DND-41 (cell line): ENCODE measurements at regions not wholly inside any gene's neighbourhood (a gene's known extent, or its start where the extent isn't known, plus 50 kb on each side); places are given as distances from the start of the nearest gene placed in this dataset.

Source experiments
- ATAC-seq: fragments of 200-7000 bp; cut with Tn5 transposase; 3 replicates; pipeline ENCODE4 v1.9.1; 2021; ENCODE audit warnings: low read depth; ENCODE audit not compliant: insufficient read depth
- DNase-seq: peaks from one replicate; pipeline ENCODE4 v3.0.0-alpha.2; 2020
- H2AFZ ChIP-seq: 2 replicates; pipeline ENCODE4 v1.6.0; 2012; ENCODE audit warnings: low read depth, low read length
- H3K27ac ChIP-seq: 2 replicates; pipeline ENCODE4 v1.5.1; 2012; ENCODE audit warnings: low read length, inconsistent platforms
- H3K27me3 ChIP-seq: fragments of 200-600 bp; sonication (generic); 2 replicates; pipeline ENCODE4 v1.6.0; 2012; ENCODE audit warnings: low read length, mild to moderate bottlenecking, inconsistent platforms; ENCODE audit not compliant: insufficient read depth, poor library complexity
- H3K36me3 ChIP-seq: 2 replicates; pipeline ENCODE4 v1.5.1; 2012; ENCODE audit warnings: low read length, inconsistent platforms; ENCODE audit not compliant: insufficient read depth
- H3K4me1 ChIP-seq: 2 replicates; pipeline ENCODE4 v1.5.1; 2012; ENCODE audit warnings: mild to moderate bottlenecking, low read length; ENCODE audit not compliant: insufficient read depth
- H3K4me2 ChIP-seq: 2 replicates; pipeline ENCODE4 v1.6.0; 2012; ENCODE audit warnings: mild to moderate bottlenecking, moderate library complexity, low read length, inconsistent platforms; ENCODE audit not compliant: insufficient read depth
- H3K4me3 ChIP-seq, 2 experiments: fragments of 200-600 bp in 1 of 2; shearing (Covaris generic) in 1 of 2; 2 replicates each; pipeline ENCODE4 v1.5.1; 2012 to 2016; ENCODE audit warnings: inconsistent platforms in 2 of 2, low read length in 2 of 2, mild to moderate bottlenecking in 2 of 2, low read depth in 1 of 2, moderate library complexity in 1 of 2
- H3K79me2 ChIP-seq: 2 replicates; pipeline ENCODE4 v1.6.0; 2012; ENCODE audit warnings: low read length, inconsistent platforms; ENCODE audit not compliant: insufficient read depth
- H3K9ac ChIP-seq: 2 replicates; pipeline ENCODE4 v1.6.0; 2012; ENCODE audit warnings: low read depth, mild to moderate bottlenecking, inconsistent platforms, low read length, moderate library complexity
- H3K9me3 ChIP-seq: 2 replicates; pipeline ENCODE4 v1.5.1; 2012; ENCODE audit warnings: low read length, moderate library complexity, mild to moderate bottlenecking, inconsistent platforms; ENCODE audit not compliant: insufficient read depth, severe bottlenecking
- H4K20me1 ChIP-seq: 2 replicates; pipeline ENCODE4 v1.6.0; 2012; ENCODE audit warnings: low read length; ENCODE audit not compliant: insufficient read depth
- EZH2 ChIP-seq: IDR thresholded peaks from 3 replicates; pipeline ENCODE4 v1.6.1; 2012; ENCODE audit warnings: borderline replicate concordance, low read depth, mild to moderate bottlenecking, moderate library complexity, low read length, inconsistent platforms; ENCODE audit not compliant: severe bottlenecking
- TF ChIP-seq, protein P1 (sequence below): IDR thresholded peaks from 2 replicates; pipeline ENCODE4 v1.5.1; 2012; ENCODE audit warnings: borderline replicate concordance, low read length, moderate library complexity, mild to moderate bottlenecking; ENCODE audit not compliant: poor library complexity, severe bottlenecking; ENCODE audit errors: extremely low read depth

DNA sequence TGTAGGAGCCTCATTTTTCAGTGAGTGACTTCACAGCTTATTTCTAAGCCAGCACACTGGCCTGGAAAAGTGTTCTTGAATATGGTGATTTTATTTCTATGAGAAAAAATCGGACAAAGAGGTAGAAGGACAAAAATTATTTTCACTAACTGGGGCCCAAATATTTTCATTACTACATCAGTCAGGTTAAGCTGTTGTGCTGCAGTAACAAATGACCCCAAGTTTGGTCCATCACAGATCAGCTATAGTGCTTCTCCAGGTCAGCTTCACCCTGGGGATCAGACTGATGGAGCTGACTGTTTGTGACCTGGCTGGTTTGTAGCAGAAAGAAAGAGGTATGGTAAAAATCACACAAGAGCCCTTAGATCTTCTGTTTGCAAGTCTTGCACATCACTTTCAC, 97.9 kb upstream of the STT3B start:
- Histone ChIP-seq H3K27ac (no peak overlapping the region), H3K79me2 (no peaks in the 10 kb centered on the region), H3K4me1 (no peaks in the 10 kb centered on the region), H3K4me2 (no peak overlapping the region), H3K9ac (no peak overlapping the region), H3K9me3 (peaks cover 15% of the 10 kb centered on the region), H3K27me3 (no peaks in the 10 kb centered on the region), H2AFZ (no peak overlapping the region), H3K36me3 (no peaks in the 10 kb centered on the region), H4K20me1 (no peaks in the 10 kb centered on the region), H3K4me3 (no peak overlapping the region)
- DNase-seq (no peak), ATAC-seq (no peak)
- TF ChIP-seq EZH2, result no peak
- TF ChIP-seq, protein P1, sequence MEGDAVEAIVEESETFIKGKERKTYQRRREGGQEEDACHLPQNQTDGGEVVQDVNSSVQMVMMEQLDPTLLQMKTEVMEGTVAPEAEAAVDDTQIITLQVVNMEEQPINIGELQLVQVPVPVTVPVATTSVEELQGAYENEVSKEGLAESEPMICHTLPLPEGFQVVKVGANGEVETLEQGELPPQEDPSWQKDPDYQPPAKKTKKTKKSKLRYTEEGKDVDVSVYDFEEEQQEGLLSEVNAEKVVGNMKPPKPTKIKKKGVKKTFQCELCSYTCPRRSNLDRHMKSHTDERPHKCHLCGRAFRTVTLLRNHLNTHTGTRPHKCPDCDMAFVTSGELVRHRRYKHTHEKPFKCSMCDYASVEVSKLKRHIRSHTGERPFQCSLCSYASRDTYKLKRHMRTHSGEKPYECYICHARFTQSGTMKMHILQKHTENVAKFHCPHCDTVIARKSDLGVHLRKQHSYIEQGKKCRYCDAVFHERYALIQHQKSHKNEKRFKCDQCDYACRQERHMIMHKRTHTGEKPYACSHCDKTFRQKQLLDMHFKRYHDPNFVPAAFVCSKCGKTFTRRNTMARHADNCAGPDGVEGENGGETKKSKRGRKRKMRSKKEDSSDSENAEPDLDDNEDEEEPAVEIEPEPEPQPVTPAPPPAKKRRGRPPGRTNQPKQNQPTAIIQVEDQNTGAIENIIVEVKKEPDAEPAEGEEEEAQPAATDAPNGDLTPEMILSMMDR, result no peak

DNA sequence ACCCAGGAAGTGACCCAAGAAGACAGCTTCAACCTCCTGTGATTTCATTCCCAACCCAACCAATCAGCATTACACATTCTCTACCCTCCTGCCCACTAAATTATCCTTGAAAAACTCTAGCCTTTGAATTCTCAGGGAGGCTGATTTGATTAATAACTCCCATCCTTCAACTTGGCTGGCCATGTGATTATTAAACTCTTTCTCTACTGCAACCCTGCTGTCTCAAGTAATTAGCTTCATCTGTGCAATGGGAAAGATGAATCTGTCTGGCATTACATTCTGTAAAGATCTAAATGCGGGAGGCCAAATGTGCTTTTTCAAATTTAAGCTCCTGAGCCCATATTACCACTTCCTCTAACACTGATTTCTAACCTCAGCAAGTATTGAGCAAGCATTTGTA, 95.9 kb upstream of the STT3B start:
- Histone ChIP-seq H3K27ac (no peak overlapping the region), H3K36me3 (no peaks in the 10 kb centered on the region), H3K4me2 (no peak overlapping the region), H4K20me1 (no peaks in the 10 kb centered on the region), H3K9me3 (peaks cover 15% of the 10 kb centered on the region), H3K4me3 (no peak overlapping the region), H3K9ac (no peak overlapping the region), H3K27me3 (no peaks in the 10 kb centered on the region), H2AFZ (no peak overlapping the region), H3K4me1 (no peaks in the 10 kb centered on the region), H3K79me2 (no peaks in the 10 kb centered on the region)
- DNase-seq, result no peak
- no peak for TF ChIP-seq EZH2
- TF ChIP-seq, protein P1, result no peak
- peak; percentile 58; the same call in 2 of the 3 replicates for ATAC-seq

DNA sequence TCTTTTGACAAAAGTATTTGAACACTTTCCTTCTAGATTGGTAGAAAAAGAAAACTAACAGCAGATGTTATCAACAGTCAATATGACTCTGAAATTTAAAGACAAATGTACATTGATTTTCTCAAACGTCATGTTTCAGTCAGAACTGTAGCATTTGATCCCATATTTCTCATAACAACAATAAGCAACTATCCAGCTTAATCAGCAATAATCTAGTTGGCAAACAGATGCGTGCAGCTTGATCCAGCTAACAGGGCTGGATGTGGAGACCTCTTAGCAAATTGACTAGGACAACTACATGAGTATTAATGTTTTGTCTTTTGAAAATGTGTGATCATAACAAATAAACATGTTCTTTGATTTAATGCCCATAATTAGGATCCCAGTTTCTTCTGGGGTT, 94.0 kb upstream of the STT3B start:
- DNase-seq, result no peak
- no peak overlapping the region for H3K9ac ChIP-seq
- H3K27ac ChIP-seq, result no peak overlapping the region
- no peak for ATAC-seq
- H3K79me2 ChIP-seq, result no peaks in the 10 kb centered on the region
- no peaks in the 10 kb centered on the region for H3K27me3 ChIP-seq
- H3K4me3 ChIP-seq, result no peak overlapping the region
- H4K20me1 ChIP-seq, result no peaks in the 10 kb centered on the region
- TF ChIP-seq EZH2, result no peak
- TF ChIP-seq, protein P1, result no peak
- no peak overlapping the region for H2AFZ ChIP-seq
- no peaks in the 10 kb centered on the region for H3K36me3 ChIP-seq
- no peak overlapping the region for H3K4me2 ChIP-seq
- H3K4me1 ChIP-seq, result no peaks in the 10 kb centered on the region
- peaks cover 15% of the 10 kb centered on the region for H3K9me3 ChIP-seq
